ENCODE measurements at regions not wholly inside any gene's neighbourhood (a gene's known extent, or its start where the extent isn't known, plus 50 kb on each side); places are given as distances from the start of the nearest gene placed in this dataset.

GRCh38 chr2:16326711-16327300 is 338.8 kb downstream of the CYRIA start:
- no peak for DNase-seq

DNA sequence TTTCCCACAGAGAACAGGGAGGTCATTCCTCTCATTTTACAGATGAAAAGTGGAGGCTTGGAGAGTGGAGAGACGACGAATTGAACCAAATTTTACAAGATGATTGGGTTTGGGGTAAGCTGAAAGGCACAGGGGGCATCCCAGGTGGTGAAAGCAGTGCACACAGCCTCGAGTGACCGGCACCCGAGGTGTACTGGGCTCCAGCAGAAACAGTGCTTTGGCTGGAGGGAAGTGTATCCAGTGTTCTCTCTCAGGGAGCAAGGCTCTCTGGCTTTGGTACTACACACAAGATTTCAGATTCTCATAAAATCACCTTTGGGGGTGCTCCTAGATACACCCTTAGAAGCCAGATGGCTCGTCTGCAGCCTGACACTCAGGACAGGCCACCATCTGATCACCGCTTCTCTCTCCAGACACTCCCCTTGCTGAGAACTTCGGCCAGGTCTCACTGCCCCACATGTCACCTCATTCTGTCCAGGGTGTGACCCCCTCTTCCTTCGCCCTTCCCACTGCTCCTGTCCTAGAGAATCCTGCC is 339.6 kb downstream of the CYRIA start:
- no peak for DNase-seq

- no peak for DNase-seq
Observed at GRCh38 chr2:16325016-16325975, 340.3 kb downstream of the CYRIA start.

DNA sequence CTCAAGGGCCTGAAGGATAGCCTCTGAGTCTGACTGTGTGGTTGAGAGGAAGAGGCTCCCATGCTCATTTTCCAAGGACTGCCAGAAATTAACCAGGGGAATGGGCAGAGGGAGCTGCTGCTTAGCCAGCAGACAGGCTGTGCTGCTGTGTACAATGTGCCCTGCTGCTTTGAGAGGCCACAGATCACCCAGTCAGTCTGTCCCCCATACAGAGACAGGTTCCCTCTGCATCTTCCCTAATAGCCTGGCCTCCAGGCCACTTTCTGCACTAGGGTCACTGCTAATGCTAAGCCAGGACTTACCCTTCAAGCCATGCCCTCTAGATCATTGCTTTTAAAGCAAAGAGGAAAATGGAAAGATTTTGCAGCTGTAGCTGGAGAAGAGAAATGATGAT is 341.1 kb downstream of the CYRIA start:
- DNase-seq, result no peak

GRCh38 chr2:16323551-16324543 is 341.8 kb downstream of the CYRIA start:
- no peak for DNase-seq

- DNase-seq, result no peak
Observed at GRCh38 chr2:16323126-16323520, 342.5 kb downstream of the CYRIA start.

DNA sequence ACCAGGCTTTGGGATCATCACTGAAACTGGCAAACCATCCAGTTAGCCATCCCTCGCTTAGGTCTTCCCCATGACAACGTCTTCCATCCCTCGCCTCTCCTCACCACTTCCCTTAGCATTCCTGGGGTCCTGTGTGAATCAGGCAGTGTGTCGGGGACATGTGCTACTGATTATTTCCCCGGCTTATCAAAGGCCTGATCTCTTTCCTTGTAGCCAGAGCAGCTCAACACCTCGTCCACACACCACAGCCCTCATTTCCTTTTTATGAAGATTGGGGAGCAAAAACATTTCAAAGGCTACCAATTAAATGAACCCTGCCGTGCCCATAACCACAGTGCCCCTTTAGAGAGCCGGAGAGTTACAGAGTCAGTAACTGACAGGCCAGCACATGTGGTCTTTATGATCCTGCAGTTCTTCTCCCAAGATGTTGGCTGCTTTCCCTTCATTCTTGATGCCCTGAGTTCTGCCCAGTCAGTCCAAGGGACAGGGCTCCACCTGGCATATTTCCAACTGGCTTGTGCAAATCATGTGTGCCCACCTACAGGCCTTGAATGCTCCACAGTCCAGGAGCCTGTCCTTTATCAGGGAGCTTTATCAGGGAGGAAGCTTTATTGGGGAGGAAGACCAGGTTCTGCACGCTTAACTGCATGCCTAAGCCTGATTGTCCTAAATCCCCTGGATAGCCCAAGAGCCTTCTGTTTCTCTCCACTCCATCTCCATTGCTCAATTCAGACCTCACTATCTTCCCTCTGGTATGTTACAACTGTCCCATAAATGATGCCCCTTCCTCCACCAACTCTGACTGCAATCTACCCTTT is 343.1 kb downstream of the CYRIA start:
- DNase-seq, result no peak

- no peak for DNase-seq
Observed at GRCh38 chr2:16321872-16322271, 343.8 kb downstream of the CYRIA start.

GRCh38 chr2:16321256-16321655 is 344.4 kb downstream of the CYRIA start:
- no peak for DNase-seq

DNA sequence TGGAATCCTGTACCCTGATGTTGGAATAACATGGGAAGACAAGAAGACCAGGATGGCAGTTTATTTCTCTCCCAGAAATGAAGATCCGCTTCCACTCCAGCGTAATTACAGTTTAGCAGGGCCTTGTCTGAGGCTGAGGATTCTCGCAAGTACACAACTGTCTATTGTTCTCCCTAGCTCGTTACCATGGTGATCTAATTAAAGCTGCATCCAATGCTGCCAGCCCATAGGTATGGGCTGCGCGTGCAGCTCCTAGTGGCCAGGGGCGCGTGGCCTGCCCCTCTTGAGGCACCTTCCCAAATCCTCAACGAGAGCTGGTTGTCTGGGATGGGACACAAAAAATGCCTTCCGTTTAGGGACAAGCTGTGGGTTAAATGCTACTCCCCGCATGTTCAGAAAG is 344.9 kb downstream of the CYRIA start:
- DNase-seq, result no peak

DNA sequence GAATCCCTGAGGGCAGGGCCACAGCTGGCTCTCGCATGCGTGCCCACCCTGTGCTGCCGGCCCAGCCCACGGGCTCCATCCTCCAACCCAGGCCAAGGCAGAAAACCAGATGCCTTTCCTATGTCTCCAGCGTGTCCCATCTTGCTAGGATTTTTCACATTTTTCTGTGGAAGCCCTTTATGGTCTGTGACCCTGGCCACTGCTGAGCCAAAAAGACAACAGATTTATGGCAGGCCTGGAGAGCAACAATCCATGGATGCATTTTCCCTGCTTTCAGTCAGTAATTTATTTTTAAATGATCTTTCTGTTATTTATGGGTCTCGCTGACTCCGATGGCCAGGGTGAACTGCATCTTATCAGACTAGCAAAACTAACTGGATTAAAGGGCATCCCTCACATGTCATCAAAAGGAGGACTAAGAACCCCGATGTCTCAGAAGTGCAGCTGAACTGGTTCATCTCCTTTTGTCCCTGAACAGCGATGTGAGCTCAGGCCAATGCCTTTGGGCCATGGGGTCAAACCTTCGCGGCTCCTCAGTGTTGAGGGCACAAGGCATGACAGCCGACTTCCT is 346.0 kb downstream of the CYRIA start:
- DNase-seq, result no peak

DNA sequence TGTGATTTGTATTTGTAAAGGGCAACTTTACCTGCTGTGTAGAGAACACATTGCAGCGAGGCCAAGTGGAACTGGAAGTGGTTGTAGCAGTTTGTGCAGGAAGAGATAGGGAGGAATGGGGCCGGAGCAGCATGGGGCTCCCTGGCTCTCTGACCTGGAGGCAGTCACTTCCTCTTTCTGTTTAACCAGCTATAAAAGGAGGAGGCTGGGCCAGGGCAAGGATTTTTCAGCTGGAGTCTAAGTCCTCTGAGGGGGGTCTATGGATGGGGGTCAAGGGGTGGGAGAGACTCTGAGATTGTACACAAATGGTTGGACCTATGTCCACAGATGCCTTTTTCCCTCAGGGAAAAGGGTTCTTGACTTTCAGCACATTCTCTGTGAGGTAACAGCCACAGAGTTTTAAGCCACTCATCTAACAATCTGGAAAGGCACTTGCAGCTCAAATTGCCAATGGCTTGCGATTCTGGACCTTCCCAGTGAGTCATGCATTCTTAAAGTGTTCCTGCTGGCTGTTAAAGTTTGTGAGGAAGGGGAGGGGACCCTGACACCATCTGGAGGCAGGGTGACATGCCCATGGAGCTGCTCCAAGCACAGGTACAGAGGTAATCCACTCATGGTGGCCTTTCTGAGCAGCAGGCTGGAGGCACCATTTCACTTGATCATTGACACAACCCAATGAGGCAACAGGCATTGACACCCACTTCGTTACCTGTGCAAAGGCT is 347.0 kb downstream of the CYRIA start:
- no peak for DNase-seq

GRCh38 chr2:16318051-16318450 is 347.6 kb downstream of the CYRIA start:
- no peak for DNase-seq

DNA sequence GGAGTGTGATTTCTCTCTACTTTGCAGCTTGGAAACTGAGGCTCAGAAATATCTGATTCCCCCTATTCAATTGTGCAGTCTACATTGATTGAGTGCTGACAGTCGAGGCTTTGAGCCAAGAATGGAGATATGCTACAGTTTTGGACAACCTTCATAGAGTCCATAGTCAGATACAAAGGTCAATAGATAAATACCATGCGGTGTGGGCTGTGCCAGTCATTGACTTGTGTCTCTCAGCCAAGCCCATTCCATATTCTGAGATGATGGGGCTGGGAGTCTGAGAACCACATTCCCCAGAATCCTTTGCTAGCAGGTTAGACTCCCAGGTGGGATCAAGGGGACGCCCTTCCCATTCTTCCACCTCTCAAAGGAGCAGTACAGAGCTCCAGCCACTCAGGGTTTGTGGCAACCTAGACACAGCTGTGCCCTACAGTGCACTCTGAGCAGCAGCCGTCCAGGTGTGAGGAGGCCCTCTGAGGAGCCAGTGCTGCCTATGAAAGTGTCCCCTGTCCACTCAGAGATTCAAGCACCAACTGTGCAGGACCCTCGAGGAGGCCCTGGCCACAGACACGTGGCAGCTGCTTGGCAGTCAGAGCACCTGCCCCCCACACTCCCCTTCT is 348.3 kb downstream of the CYRIA start:
- DNase-seq, result no peak

DNA sequence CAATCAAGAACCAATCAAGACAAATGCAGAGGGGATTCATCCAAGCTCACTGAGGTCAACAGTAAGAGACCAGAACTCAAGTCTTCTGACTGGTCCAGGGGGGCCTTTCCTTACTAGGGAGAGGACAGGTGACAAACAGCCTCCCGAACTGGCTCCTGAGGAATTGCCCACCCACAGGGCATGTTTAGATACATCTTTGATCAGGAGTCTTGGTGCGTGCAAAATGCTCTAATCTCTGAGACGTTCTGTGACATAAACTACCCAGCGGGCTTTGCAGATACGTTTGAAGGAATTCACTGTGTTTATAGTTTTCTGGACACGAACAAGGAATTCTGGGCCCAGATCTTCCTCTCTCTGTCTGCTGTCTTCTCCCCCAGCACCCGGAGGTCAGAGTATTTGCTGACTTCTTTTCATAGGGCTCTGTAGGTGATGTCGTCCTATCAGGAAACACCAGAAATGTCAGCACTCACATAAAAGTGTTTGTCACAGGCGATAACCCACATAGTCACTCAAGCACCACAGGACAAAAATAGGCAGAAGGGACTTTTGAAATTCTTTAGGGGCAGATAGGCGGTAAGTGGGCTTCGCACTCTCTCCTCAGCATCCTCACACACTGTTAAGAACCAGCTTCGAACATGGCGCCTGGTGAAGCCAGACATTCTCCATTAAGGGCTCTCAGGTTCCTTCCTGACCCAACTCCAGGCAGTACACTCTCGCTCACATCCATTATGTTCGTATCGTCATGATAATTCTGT is 349.0 kb downstream of the CYRIA start:
- no peak for DNase-seq

DNA sequence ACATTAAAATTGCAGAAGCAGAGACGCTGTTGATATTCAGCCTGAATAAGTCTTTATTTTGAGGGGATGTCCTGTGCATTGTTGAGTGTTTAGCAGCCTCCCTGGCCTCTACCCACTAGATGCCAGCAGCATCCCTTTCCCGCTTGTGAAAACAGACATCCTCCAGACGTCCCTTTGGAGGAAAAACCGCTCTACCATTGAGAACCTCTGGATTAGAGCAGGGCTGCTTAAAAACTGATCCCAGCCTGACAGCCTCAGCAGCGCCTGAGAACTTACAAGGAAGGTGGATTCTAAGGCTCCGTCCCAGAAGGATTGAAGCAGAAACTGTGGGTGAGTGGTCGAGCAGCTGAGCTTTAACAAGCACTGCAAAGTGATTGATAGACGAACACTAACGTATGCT is 349.7 kb downstream of the CYRIA start:
- DNase-seq, result no peak

DNA sequence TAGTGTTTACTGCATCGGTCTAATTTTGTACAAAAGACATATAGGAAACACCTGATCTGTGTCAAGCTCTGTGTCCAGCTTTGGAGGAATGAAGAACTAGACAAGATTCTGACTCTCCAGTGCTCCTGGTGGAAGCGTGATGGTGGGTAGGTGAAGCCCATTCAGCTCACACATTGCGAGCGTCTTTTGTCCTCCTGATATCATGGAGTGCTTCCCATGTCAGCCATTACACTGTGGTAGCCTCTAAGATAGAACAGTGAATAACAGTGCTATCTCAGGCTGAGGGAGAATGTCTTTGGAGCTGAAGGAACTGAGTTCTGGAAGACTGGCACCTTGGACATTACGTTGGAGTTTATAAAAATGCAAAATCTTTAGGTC is 350.2 kb downstream of the CYRIA start:
- DNase-seq, result no peak

DNA sequence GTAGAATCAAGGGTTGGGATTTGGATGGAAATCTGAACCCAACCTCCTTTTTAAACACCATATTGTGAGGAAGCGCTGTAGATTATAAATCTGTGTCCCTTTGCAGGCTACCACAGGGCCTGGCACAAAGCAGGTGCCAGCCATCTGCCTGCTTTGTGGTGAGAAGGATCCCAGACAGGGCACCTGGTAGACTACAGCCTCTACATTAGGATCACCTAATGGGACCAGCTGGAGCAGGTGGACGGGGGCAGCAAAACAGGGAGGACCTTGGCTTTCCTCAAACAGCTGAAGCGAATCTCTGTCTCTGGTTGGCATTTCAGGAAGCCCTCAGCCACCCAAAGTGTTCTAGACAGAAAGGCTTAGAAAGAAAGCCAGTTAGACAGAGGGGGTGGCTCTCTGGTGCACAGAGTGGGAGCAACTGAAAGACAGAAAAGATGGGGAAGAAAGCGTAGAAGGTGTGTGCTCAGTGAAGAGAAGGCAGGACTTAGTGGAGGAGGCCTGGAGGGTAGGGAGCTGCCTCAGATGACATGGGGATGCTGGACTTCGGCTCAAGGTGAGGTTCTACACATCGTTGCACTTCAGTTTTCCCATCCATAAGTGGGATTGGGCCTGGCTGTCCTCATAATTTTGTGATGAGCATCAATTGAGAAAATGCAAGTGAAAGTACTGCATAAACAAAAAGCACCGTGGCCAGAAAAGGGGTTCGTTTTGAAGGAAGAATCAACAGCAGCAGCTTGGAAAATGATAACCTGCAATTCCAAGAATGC is 350.8 kb downstream of the CYRIA start:
- DNase-seq, result no peak

- no peak for DNase-seq
Observed at GRCh38 chr2:16314001-16314400, 351.6 kb downstream of the CYRIA start.

Measured in activated CD4-positive, alpha-beta T cell treated with anti-CD3 and anti-CD28 coated beads, Interleukin-2, amount 50 U/mL, for 4 hours (primary cell).